GM21786 (cell line): ENCODE measurements at regions not wholly inside any gene's neighbourhood (a gene's known extent, or its start where the extent isn't known, plus 50 kb on each side); places are given as distances from the start of the nearest gene placed in this dataset.
A peak's percentile ranks its signal among the peaks of the same experiment; 100 is the strongest.

Source experiments
- ATAC-seq: cut with Tn5 transposase; IDR thresholded peaks from one replicate; pipeline ENCODE4 v1.9.1; 2021; ENCODE audit not compliant: unreplicated experiment

- ATAC-seq: no peak
These were observed 1052.8 kb downstream of the NAALADL2 start for GRCh38 chr3:175911937-175912336.

GRCh38 chr3:175902226-175902625, 1043.1 kb downstream of the NAALADL2 start:
- no peak for ATAC-seq

- no peak for ATAC-seq
These were observed 1039.1 kb downstream of the NAALADL2 start for GRCh38 chr3:175898194-175898593.

GRCh38 chr3:175896655-175897054, 1037.5 kb downstream of the NAALADL2 start:
- ATAC-seq: no peak

GRCh38 chr3:175895731-175896130, 1036.6 kb downstream of the NAALADL2 start:
- no peak for ATAC-seq

- ATAC-seq: no peak
These were observed 1034.4 kb downstream of the NAALADL2 start for GRCh38 chr3:175893566-175893965.

- ATAC-seq: no peak
These were observed 1030.9 kb downstream of the NAALADL2 start for GRCh38 chr3:175890066-175890465.

GRCh38 chr3:175885231-175885766, 1026.2 kb downstream of the NAALADL2 start:
- no peak for ATAC-seq

- no peak for ATAC-seq
These were observed 1020.3 kb downstream of the NAALADL2 start for GRCh38 chr3:175879417-175879816.

GRCh38 chr3:175869404-175869803, 1010.3 kb downstream of the NAALADL2 start:
- peak; percentile 82 for ATAC-seq

GRCh38 chr3:175868626-175869025, 1009.5 kb downstream of the NAALADL2 start:
- ATAC-seq: no peak

- no peak for ATAC-seq
These were observed 1006.6 kb downstream of the NAALADL2 start for GRCh38 chr3:175865724-175866123.

GRCh38 chr3:175861916-175862315, 1002.8 kb downstream of the NAALADL2 start:
- ATAC-seq: no peak
